ENCODE measurements at regions not wholly inside any gene's neighbourhood (a gene's known extent, or its start where the extent isn't known, plus 50 kb on each side); places are given as distances from the start of the nearest gene placed in this dataset.

- TF ChIP-seq CTCF (IDR thresholded peaks at IDR 0.05 in 2 of 3, conservative IDR thresholded peaks at IDR 0.05 in 1 of 3; ENCODE audit: borderline replicate concordance in 1 of 3, insufficient read depth in 1 of 3, low read depth in 2 of 3, low read length in 2 of 3) (no peak), POLR2A (IDR thresholded peaks at IDR 0.05; ENCODE audit: borderline replicate concordance, extremely low read depth, insufficient read depth, insufficient read length) (no peak), POLR2AphosphoS5 (IDR thresholded peaks at IDR 0.05; ENCODE audit: low read depth, low read length) (no peak), ZNF274 (IDR thresholded peaks at IDR 0.05; ENCODE audit: low read depth, low read length) (no peak), SIN3A (IDR thresholded peaks at IDR 0.05; ENCODE audit: low read depth) (no peak), SP1 (IDR thresholded peaks at IDR 0.05; ENCODE audit: low read depth) (no peak), RAD21 (IDR thresholded peaks at IDR 0.05; ENCODE audit: low read depth) (no peak), CEBPB (IDR thresholded peaks at IDR 0.05; ENCODE audit: low read depth) (no peak), EZH2 (IDR thresholded peaks at IDR 0.05) (no peak), EGR1 (IDR thresholded peaks at IDR 0.05; ENCODE audit: low read depth) (no peak), EZH2phosphoT487 (IDR thresholded peaks at IDR 0.05; ENCODE audit: borderline replicate concordance) (no peak)
- TF ChIP-seq, protein P1, sequence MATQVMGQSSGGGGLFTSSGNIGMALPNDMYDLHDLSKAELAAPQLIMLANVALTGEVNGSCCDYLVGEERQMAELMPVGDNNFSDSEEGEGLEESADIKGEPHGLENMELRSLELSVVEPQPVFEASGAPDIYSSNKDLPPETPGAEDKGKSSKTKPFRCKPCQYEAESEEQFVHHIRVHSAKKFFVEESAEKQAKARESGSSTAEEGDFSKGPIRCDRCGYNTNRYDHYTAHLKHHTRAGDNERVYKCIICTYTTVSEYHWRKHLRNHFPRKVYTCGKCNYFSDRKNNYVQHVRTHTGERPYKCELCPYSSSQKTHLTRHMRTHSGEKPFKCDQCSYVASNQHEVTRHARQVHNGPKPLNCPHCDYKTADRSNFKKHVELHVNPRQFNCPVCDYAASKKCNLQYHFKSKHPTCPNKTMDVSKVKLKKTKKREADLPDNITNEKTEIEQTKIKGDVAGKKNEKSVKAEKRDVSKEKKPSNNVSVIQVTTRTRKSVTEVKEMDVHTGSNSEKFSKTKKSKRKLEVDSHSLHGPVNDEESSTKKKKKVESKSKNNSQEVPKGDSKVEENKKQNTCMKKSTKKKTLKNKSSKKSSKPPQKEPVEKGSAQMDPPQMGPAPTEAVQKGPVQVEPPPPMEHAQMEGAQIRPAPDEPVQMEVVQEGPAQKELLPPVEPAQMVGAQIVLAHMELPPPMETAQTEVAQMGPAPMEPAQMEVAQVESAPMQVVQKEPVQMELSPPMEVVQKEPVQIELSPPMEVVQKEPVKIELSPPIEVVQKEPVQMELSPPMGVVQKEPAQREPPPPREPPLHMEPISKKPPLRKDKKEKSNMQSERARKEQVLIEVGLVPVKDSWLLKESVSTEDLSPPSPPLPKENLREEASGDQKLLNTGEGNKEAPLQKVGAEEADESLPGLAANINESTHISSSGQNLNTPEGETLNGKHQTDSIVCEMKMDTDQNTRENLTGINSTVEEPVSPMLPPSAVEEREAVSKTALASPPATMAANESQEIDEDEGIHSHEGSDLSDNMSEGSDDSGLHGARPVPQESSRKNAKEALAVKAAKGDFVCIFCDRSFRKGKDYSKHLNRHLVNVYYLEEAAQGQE (IDR thresholded peaks at IDR 0.05; ENCODE audit: low read depth): no peak
Measured at GRCh38 chrX:20435913-20436312, 169.2 kb upstream of the RPS6KA3 start.
